GM23338 (cell line): ENCODE measurements at regions not wholly inside any gene's neighbourhood (a gene's known extent, or its start where the extent isn't known, plus 50 kb on each side); places are given as distances from the start of the nearest gene placed in this dataset.

ENCODE experiments used
- ATAC-seq: fragments of 200-7000 bp; cut with Tn5 transposase; 3 replicates; pipeline ENCODE4 v1.9.1; 2020
- DNase-seq: peaks from one replicate; pipeline ENCODE4 v3.0.0-alpha.2; 2015; ENCODE audit warnings: low spot score
- H2AFZ ChIP-seq: fragments of 200-600 bp; sonication (generic); 2 replicates; pipeline ENCODE4 v1.8.0; 2016; ENCODE audit warnings: antibody characterized with exemption, mild to moderate bottlenecking, moderate library complexity
- H3F3A ChIP-seq: fragments of 200-600 bp; sonication (generic); replicated peaks from 2 replicates; pipeline ENCODE4 v1.8.0; 2017; ENCODE audit warnings: antibody characterized with exemption, mixed run types, low read depth
- H3K27ac ChIP-seq: fragments of 200-600 bp; sonication (generic); 2 replicates; pipeline ENCODE4 v1.6.1; 2016; ENCODE audit warnings: low read depth
- H3K27me3 ChIP-seq: fragments of 200-600 bp; sonication (generic); 2 replicates; pipeline ENCODE4 v1.8.0; 2016; ENCODE audit warnings: mild to moderate bottlenecking, mixed run types, moderate library complexity; ENCODE audit not compliant: insufficient read depth
- H3K36me3 ChIP-seq: fragments of 200-600 bp; sonication (generic); 2 replicates; pipeline ENCODE4 v1.8.0; 2016; ENCODE audit warnings: mild to moderate bottlenecking; ENCODE audit not compliant: insufficient read depth
- H3K4me1 ChIP-seq: fragments of 200-600 bp; sonication (generic); 2 replicates; pipeline ENCODE4 v1.8.0; 2016; ENCODE audit warnings: mild to moderate bottlenecking, moderate library complexity; ENCODE audit not compliant: insufficient read depth
- H3K4me2 ChIP-seq: fragments of 200-600 bp; sonication (generic); 2 replicates; pipeline ENCODE4 v1.7.1; 2017; ENCODE audit warnings: mixed run types
- H3K4me3 ChIP-seq: fragments of 200-600 bp; sonication (generic); 2 replicates; pipeline ENCODE4 v1.6.1; 2016; ENCODE audit warnings: mixed run types
- H3K79me2 ChIP-seq: fragments of 200-600 bp; sonication (generic); replicated peaks from 2 replicates; pipeline ENCODE4 v1.8.0; 2017; ENCODE audit warnings: mild to moderate bottlenecking; ENCODE audit not compliant: insufficient read depth
- H3K9me2 ChIP-seq: fragments of 200-600 bp; sonication (generic); 2 replicates; pipeline ENCODE4 v1.8.0; 2017; ENCODE audit not compliant: insufficient read depth
- H4K20me1 ChIP-seq: fragments of 200-600 bp; sonication (generic); replicated peaks from 2 replicates; pipeline ENCODE4 v1.8.0; 2017; ENCODE audit warnings: mild to moderate bottlenecking; ENCODE audit not compliant: insufficient read depth
- H3K27ac Mint-ChIP-seq: 2 replicates; pipeline ENCODE4 v1.8.0; 2020; ENCODE audit warnings: inconsistent platforms, mild to moderate bottlenecking, moderate library complexity, mixed read lengths
- H3K27me3 Mint-ChIP-seq: 3 replicates; pipeline ENCODE4 v1.8.0; 2022; ENCODE audit warnings: low read depth, mild to moderate bottlenecking, moderate library complexity, mixed read lengths, inconsistent platforms; ENCODE audit not compliant: insufficient read depth, poor library complexity
- H3K36me3 Mint-ChIP-seq: 3 replicates; pipeline ENCODE4 v1.8.0; 2021; ENCODE audit warnings: low read depth, mild to moderate bottlenecking, inconsistent platforms, moderate library complexity, mixed read lengths
- H3K4me1 Mint-ChIP-seq: 3 replicates; pipeline ENCODE4 v1.8.0; 2020; ENCODE audit warnings: mild to moderate bottlenecking, inconsistent platforms, mixed read lengths
- H3K4me3 Mint-ChIP-seq: 3 replicates; pipeline ENCODE4 v1.8.0; 2021; ENCODE audit warnings: moderate library complexity, mild to moderate bottlenecking, inconsistent platforms, mixed read lengths
- H3K9me3 Mint-ChIP-seq: 3 replicates; pipeline ENCODE4 v1.8.0; 2020; ENCODE audit warnings: moderate library complexity, mild to moderate bottlenecking, inconsistent platforms, mixed read lengths
- CREB1 ChIP-seq: fragments of 250-450 bp; sonication (Bioruptor Pico); IDR thresholded peaks from 2 replicates; pipeline ENCODE4 v1.5.0; 2020; ENCODE audit warnings: low read depth, mild to moderate bottlenecking, moderate library complexity
- CTCF ChIP-seq, 2 experiments: fragments of 200-600 bp in 1 of 2; sonication (generic) in 1 of 2; conservative IDR thresholded peaks; 2 replicates each; pipeline versions ENCODE4 v1.5.1 to v1.6.1; 2016 to 2017; ENCODE audit warnings: antibody characterized with exemption in 2 of 2, low read depth in 2 of 2, mild to moderate bottlenecking in 2 of 2, moderate library complexity in 1 of 2
- EZH2 ChIP-seq: fragments of 200-600 bp; sonication (generic); IDR thresholded peaks from one replicate; pipeline ENCODE4 v1.8.0; 2017; ENCODE audit warnings: antibody characterized with exemption, mild to moderate bottlenecking, low read depth; ENCODE audit not compliant: unreplicated experiment
- EZH2phosphoT487 ChIP-seq: fragments of 200-600 bp; sonication (generic); IDR thresholded peaks from one replicate; pipeline ENCODE4 v1.8.1; 2018; ENCODE audit warnings: antibody characterized with exemption; ENCODE audit not compliant: unreplicated experiment
- NANOG ChIP-seq: IDR thresholded peaks from 2 replicates; pipeline ENCODE4 v1.6.1; 2016; ENCODE audit warnings: antibody characterized with exemption, borderline replicate concordance
- REST ChIP-seq: IDR thresholded peaks from one replicate; pipeline ENCODE4 v1.6.1; 2018; ENCODE audit warnings: antibody characterized with exemption; ENCODE audit not compliant: unreplicated experiment
- ZNF114 ChIP-seq: fragments of 250-450 bp; sonication (Bioruptor Pico); IDR thresholded peaks from 2 replicates; pipeline ENCODE4 v1.5.0; 2020; ENCODE audit warnings: mild to moderate bottlenecking, moderate library complexity
- ZNF331 ChIP-seq: fragments of 250-450 bp; sonication (Bioruptor Pico); IDR thresholded peaks from 2 replicates; pipeline ENCODE4 v1.5.0; 2020; ENCODE audit warnings: low read depth, mild to moderate bottlenecking, moderate library complexity
- TF ChIP-seq, protein P1 (sequence below): fragments of 250-450 bp; sonication (Bioruptor Pico); IDR thresholded peaks from 2 replicates; pipeline ENCODE4 v1.5.0; 2020; ENCODE audit warnings: mild to moderate bottlenecking, moderate library complexity
- TF ChIP-seq, protein P2 (sequence below): IDR thresholded peaks from 2 replicates; pipeline ENCODE4 v1.6.1; 2016; ENCODE audit warnings: antibody characterized with exemption

DNA sequence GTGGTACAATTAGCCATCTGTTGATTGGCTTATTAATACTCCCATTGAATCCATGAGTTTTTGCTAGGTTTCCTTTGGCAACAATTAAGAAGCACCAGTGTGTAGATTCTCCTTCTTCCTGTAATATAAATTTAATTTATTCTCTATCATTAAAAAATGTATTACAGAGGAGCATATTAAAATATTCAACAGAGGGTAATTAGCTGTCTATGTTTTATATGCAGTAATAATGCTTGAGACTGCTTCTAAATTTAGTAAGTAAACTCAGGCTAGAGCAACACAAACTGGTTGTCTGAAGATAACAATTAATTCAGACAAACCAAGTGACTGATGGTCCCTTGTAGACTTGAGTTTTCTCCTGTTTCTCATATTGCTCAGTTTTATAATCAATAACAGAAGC, 192.4 kb downstream of the FAT4 start:
- TF ChIP-seq EZH2, result no peak
- TF ChIP-seq ZNF114, result no peak
- H3K27ac ChIP-seq, result no peak overlapping the region
- Mint-ChIP-seq H3K27me3 (no peaks in the 10 kb centered on the region), H3K4me1 (no peaks in the 10 kb centered on the region; the same call in 2 of the 3 replicates), H3K36me3 (no peaks in the 10 kb centered on the region), H3K9me3 (0 out of 3 replicates have a peak, but pooled peaks cover 2% of the 10 kb centered on the region), H3K27ac (no peak overlapping the region), H3K4me3 (no peak overlapping the region)
- H3F3A ChIP-seq, result no peaks in the 10 kb centered on the region
- ATAC-seq (no peak), DNase-seq (no peak)
- H3K4me2 ChIP-seq, result no peak overlapping the region
- H4K20me1 ChIP-seq, result no peaks in the 10 kb centered on the region
- H3K4me3 ChIP-seq, result no peak overlapping the region
- H3K79me2 ChIP-seq, result no peaks in the 10 kb centered on the region
- H3K36me3 ChIP-seq, result no peaks in the 10 kb centered on the region
- no peaks in the 10 kb centered on the region for H3K27me3 ChIP-seq
- H3K4me1 ChIP-seq, result no peaks in the 10 kb centered on the region
- no peaks in the 10 kb centered on the region for H3K9me2 ChIP-seq
- no peak overlapping the region for H2AFZ ChIP-seq

- H3K4me1 ChIP-seq, result no peaks in the 10 kb centered on the region
- no peaks in the 10 kb centered on the region for H3K27me3 ChIP-seq
- H3K27me3 Mint-ChIP-seq, result no peaks in the 10 kb centered on the region
- H3K79me2 ChIP-seq, result no peaks in the 10 kb centered on the region
- ATAC-seq (no peak), DNase-seq (no peak)
- H3K4me1 Mint-ChIP-seq, result no peaks in the 10 kb centered on the region; the same call in 2 of the 3 replicates
- H3K36me3 ChIP-seq, result no peaks in the 10 kb centered on the region
- no peaks in the 10 kb centered on the region for H3K9me2 ChIP-seq
- no peaks in the 10 kb centered on the region for H3K36me3 Mint-ChIP-seq
- H3K4me2 ChIP-seq, result no peak overlapping the region
- 0 out of 3 replicates have a peak, but pooled peaks cover 2% of the 10 kb centered on the region for H3K9me3 Mint-ChIP-seq
- H4K20me1 ChIP-seq, result no peaks in the 10 kb centered on the region
- no peak overlapping the region for H3K27ac Mint-ChIP-seq
- no peak overlapping the region for H3K4me3 Mint-ChIP-seq
- H2AFZ ChIP-seq, result no peak overlapping the region
- H3F3A ChIP-seq, result no peaks in the 10 kb centered on the region
- H3K4me3 ChIP-seq, result no peak overlapping the region
- no peak overlapping the region for H3K27ac ChIP-seq
- TF ChIP-seq, protein P1, sequence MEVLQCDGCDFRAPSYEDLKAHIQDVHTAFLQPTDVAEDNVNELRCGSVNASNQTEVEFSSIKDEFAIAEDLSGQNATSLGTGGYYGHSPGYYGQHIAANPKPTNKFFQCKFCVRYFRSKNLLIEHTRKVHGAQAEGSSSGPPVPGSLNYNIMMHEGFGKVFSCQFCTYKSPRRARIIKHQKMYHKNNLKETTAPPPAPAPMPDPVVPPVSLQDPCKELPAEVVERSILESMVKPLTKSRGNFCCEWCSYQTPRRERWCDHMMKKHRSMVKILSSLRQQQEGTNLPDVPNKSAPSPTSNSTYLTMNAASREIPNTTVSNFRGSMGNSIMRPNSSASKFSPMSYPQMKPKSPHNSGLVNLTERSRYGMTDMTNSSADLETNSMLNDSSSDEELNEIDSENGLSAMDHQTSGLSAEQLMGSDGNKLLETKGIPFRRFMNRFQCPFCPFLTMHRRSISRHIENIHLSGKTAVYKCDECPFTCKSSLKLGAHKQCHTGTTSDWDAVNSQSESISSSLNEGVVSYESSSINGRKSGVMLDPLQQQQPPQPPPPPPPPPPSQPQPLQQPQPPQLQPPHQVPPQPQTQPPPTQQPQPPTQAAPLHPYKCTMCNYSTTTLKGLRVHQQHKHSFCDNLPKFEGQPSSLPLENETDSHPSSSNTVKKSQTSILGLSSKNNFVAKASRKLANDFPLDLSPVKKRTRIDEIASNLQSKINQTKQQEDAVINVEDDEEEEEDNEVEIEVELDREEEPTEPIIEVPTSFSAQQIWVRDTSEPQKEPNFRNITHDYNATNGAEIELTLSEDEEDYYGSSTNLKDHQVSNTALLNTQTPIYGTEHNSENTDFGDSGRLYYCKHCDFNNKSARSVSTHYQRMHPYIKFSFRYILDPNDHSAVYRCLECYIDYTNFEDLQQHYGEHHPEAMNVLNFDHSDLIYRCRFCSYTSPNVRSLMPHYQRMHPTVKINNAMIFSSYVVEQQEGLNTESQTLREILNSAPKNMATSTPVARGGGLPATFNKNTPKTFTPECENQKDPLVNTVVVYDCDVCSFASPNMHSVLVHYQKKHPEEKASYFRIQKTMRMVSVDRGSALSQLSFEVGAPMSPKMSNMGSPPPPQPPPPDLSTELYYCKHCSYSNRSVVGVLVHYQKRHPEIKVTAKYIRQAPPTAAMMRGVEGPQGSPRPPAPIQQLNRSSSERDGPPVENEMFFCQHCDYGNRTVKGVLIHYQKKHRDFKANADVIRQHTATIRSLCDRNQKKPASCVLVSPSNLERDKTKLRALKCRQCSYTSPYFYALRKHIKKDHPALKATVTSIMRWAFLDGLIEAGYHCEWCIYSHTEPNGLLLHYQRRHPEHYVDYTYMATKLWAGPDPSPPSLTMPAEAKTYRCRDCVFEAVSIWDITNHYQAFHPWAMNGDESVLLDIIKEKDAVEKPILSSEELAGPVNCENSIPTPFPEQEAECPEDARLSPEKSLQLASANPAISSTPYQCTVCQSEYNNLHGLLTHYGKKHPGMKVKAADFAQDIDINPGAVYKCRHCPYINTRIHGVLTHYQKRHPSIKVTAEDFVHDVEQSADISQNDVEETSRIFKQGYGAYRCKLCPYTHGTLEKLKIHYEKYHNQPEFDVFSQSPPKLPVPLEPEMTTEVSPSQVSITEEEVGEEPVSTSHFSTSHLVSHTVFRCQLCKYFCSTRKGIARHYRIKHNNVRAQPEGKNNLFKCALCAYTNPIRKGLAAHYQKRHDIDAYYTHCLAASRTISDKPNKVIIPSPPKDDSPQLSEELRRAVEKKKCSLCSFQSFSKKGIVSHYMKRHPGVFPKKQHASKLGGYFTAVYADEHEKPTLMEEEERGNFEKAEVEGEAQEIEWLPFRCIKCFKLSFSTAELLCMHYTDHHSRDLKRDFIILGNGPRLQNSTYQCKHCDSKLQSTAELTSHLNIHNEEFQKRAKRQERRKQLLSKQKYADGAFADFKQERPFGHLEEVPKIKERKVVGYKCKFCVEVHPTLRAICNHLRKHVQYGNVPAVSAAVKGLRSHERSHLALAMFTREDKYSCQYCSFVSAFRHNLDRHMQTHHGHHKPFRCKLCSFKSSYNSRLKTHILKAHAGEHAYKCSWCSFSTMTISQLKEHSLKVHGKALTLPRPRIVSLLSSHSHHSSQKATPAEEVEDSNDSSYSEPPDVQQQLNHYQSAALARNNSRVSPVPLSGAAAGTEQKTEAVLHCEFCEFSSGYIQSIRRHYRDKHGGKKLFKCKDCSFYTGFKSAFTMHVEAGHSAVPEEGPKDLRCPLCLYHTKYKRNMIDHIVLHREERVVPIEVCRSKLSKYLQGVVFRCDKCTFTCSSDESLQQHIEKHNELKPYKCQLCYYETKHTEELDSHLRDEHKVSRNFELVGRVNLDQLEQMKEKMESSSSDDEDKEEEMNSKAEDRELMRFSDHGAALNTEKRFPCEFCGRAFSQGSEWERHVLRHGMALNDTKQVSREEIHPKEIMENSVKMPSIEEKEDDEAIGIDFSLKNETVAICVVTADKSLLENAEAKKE, result no peak
- TF ChIP-seq CTCF (conservative IDR thresholded peaks at IDR 0.05; ENCODE audit: low read depth in 2 of 2) (no peak), ZNF331 (CRISPR knock-in tag) (no peak), EZH2phosphoT487 (no peak), ZNF114 (no peak), REST (no peak), NANOG (no peak), CREB1 (CRISPR knock-in tag) (no peak)
- TF ChIP-seq, protein P2, sequence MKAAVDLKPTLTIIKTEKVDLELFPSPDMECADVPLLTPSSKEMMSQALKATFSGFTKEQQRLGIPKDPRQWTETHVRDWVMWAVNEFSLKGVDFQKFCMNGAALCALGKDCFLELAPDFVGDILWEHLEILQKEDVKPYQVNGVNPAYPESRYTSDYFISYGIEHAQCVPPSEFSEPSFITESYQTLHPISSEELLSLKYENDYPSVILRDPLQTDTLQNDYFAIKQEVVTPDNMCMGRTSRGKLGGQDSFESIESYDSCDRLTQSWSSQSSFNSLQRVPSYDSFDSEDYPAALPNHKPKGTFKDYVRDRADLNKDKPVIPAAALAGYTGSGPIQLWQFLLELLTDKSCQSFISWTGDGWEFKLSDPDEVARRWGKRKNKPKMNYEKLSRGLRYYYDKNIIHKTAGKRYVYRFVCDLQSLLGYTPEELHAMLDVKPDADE, result no peak
Measured at GRCh38 chr4:125511715-125512114, 197.0 kb downstream of the FAT4 start.
